ENCODE measurements at regions not wholly inside any gene's neighbourhood (a gene's known extent, or its start where the extent isn't known, plus 50 kb on each side); places are given as distances from the start of the nearest gene placed in this dataset.

GRCh38 chrX:5324546-5324945 lies 904.1 kb downstream of the NLGN4X start:
- Histone ChIP-seq H3K4me2 (ENCODE audit: insufficient read depth, low read length) (no peak overlapping the region), H3K79me2 (ENCODE audit: control insufficient read depth, insufficient read depth, low read length) (no peaks in the 10 kb centered on the region), H3K27me3 (ENCODE audit: control insufficient read depth in 2 of 2, insufficient read depth in 2 of 2, low read length in 2 of 2) (no peaks in the 10 kb centered on the region), H3K4me3 (replicated peaks in 1 of 3; ENCODE audit: insufficient read depth in 1 of 3, low read depth in 1 of 3, low read length in 3 of 3) (no peak overlapping the region), H3K36me3 (ENCODE audit: control insufficient read depth in 2 of 2, extremely low read depth in 1 of 2, insufficient read depth in 2 of 2, low read length in 2 of 2) (no peaks in the 10 kb centered on the region), H3K9me3 (replicated peaks; ENCODE audit: control insufficient read depth, insufficient read depth, low read length) (no peaks in the 10 kb centered on the region), H3K9ac (replicated peaks; ENCODE audit: extremely low read depth, insufficient read depth, low read length) (no peak overlapping the region), H4K20me1 (replicated peaks; ENCODE audit: control insufficient read depth, extremely low read depth, insufficient read depth, low read length) (no peaks in the 10 kb centered on the region), H3K27ac (ENCODE audit: insufficient read depth, low read depth, low read length) (no peak overlapping the region), H3K9me1 (replicated peaks; ENCODE audit: control insufficient read depth, extremely low read depth, insufficient read depth, low read length) (no peaks in the 10 kb centered on the region), H2AFZ (ENCODE audit: low read depth, low read length) (no peak overlapping the region), H3K4me1 (ENCODE audit: control insufficient read depth, extremely low read depth, insufficient read depth, low read length) (no peaks in the 10 kb centered on the region)
- DNase-seq (ENCODE audit: low read depth, low spot score) (no peak), FAIRE-seq (no peak)
- no TSS peak for BruUV-seq (replicated peaks)
- intact Hi-C loops (cut with micrococcal nuclease) (no loop called here), dilution Hi-C loops (cut with MboI; ENCODE audit: extremely low pct_ligation_motif_present, low sequenced_read_pairs) (no loop called here)
- POLR2A ChIA-PET = no interaction called here
- CTCF ChIA-PET = no interaction called here
- no peak for TF ChIP-seq FOS (IDR thresholded peaks at IDR 0.05; ENCODE audit: borderline replicate concordance, insufficient read depth, low read length)
- no peak for TF ChIP-seq JUN (IDR thresholded peaks at IDR 0.05; ENCODE audit: borderline replicate concordance, insufficient read depth, insufficient read length, low read depth)
- TF ChIP-seq CTCF (IDR thresholded peaks at IDR 0.05; ENCODE audit: extremely low read depth in 1 of 2, insufficient read depth in 1 of 2, low read depth in 1 of 2, low read length in 2 of 2) = no peak
- no peak for TF ChIP-seq MYC (IDR thresholded peaks at IDR 0.05; ENCODE audit: low read depth, low read length)
- no peak for TF ChIP-seq GATA2 (IDR thresholded peaks at IDR 0.05; ENCODE audit: insufficient read depth, insufficient read length, low read depth, low read length)
- TF ChIP-seq EZH2 (IDR thresholded peaks at IDR 0.05; ENCODE audit: borderline replicate concordance, low read depth, low read length, severe bottlenecking) = no peak
- no peak for TF ChIP-seq POLR2A (IDR thresholded peaks at IDR 0.05; ENCODE audit: low read depth, low read length)
- TF ChIP-seq MAX (IDR thresholded peaks at IDR 0.05; ENCODE audit: insufficient read depth, insufficient read length) = no peak
- TF ChIP-seq POLR2AphosphoS5 (IDR thresholded peaks at IDR 0.05; ENCODE audit: insufficient read depth, low read depth, low read length) = no peak
